ENCODE measurements at regions not wholly inside any gene's neighbourhood (a gene's known extent, or its start where the extent isn't known, plus 50 kb on each side); places are given as distances from the start of the nearest gene placed in this dataset.

DNA sequence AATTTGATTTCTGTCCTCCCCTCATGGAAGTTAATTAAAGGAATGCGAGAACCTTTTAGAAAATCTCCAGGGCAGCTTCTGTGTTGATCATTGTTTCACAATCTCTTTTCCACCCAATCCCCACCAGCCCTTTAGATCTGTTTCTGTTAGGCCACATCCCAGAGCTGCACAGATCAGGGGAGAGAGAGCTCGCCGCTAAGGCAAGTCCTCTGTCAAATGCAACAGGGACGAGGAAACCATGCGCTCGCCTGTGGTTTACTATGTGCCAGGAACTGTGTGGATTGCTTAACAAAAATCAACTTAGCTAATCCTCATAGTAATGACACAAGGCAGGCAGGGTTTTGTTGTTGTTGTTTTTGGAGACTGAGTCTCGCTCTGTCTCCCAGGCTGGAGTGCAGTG lies 115.4 kb downstream of the SALL1 start:
- no peak for TF ChIP-seq POLR2A (IDR thresholded peaks at IDR 0.05)
- TF ChIP-seq, protein P1, sequence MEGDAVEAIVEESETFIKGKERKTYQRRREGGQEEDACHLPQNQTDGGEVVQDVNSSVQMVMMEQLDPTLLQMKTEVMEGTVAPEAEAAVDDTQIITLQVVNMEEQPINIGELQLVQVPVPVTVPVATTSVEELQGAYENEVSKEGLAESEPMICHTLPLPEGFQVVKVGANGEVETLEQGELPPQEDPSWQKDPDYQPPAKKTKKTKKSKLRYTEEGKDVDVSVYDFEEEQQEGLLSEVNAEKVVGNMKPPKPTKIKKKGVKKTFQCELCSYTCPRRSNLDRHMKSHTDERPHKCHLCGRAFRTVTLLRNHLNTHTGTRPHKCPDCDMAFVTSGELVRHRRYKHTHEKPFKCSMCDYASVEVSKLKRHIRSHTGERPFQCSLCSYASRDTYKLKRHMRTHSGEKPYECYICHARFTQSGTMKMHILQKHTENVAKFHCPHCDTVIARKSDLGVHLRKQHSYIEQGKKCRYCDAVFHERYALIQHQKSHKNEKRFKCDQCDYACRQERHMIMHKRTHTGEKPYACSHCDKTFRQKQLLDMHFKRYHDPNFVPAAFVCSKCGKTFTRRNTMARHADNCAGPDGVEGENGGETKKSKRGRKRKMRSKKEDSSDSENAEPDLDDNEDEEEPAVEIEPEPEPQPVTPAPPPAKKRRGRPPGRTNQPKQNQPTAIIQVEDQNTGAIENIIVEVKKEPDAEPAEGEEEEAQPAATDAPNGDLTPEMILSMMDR (IDR thresholded peaks at IDR 0.05), result no peak
